ENCODE measurements at regions not wholly inside any gene's neighbourhood (a gene's known extent, or its start where the extent isn't known, plus 50 kb on each side); places are given as distances from the start of the nearest gene placed in this dataset.

DNA sequence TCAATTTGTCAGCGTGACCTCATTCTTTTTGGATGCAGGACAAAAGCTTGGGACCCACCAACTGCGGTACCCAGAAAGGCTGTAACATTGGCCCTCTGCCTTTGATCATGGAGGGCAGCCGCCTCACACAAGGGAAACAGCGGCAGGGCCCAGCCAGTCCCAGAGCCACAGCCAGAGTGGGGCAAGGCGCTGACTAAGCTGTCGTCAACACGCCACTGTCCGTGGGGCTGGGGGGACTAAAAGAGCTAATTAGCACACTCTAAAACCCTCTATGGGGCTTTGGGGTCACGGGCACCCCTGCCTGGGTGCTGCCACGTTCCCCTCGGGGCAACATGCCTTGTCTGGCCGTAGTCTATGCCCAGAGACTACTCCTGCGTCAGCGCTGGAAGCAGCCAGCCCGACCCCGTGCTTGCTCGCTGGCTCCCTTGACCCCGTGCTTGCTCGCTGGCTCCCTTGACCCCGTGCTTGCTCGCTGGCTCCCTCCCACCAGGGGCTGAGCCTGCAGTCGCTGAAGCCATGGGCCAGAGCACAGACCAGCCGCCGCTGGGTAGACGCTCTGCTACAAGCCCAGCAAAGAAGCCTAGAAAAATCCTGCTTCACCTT, 598.4 kb downstream of the MBD2 start:
- TF ChIP-seq EP300 (IDR thresholded peaks at IDR 0.05) = no peak
- TF ChIP-seq POLR2A (IDR thresholded peaks at IDR 0.05) = no peak
- TF ChIP-seq CTCF (IDR thresholded peaks at IDR 0.05) = no peak
- no peak for TF ChIP-seq POLR2AphosphoS5 (IDR thresholded peaks at IDR 0.05)
